Trophoblast cell (in vitro differentiated cells and primary cell): ENCODE measurements at regions not wholly inside any gene's neighbourhood (a gene's known extent, or its start where the extent isn't known, plus 50 kb on each side); places are given as distances from the start of the nearest gene placed in this dataset.

Experiments used
- DNase-seq, 2 donors: peaks; one replicate each; pipeline ENCODE4 v3.0.0-alpha.2; 2016
- H2AFZ ChIP-seq: 2 replicates; pipeline ENCODE4 v1.6.1; 2013; ENCODE audit warnings: low read length, moderate library complexity, mild to moderate bottlenecking; ENCODE audit not compliant: insufficient read depth, poor library complexity
- H2AK5ac ChIP-seq: 2 replicates; pipeline ENCODE4 v1.6.1; 2013; ENCODE audit warnings: mild to moderate bottlenecking, low read length
- H2BK120ac ChIP-seq: 2 replicates; pipeline ENCODE4 v1.6.1; 2013; ENCODE audit warnings: low read length, mild to moderate bottlenecking, moderate library complexity; ENCODE audit not compliant: insufficient read depth, poor library complexity
- H2BK12ac ChIP-seq: 2 replicates; pipeline ENCODE4 v1.6.1; 2013; ENCODE audit warnings: mild to moderate bottlenecking, low read length, moderate library complexity
- H2BK5ac ChIP-seq: 2 replicates; pipeline ENCODE4 v1.6.1; 2013; ENCODE audit warnings: low read length, low read depth, moderate library complexity, mild to moderate bottlenecking; ENCODE audit not compliant: poor library complexity
- H3K14ac ChIP-seq: 2 replicates; pipeline ENCODE4 v1.6.1; 2013; ENCODE audit warnings: mild to moderate bottlenecking, low read length
- H3K18ac ChIP-seq: 2 replicates; pipeline ENCODE4 v1.6.1; 2013; ENCODE audit warnings: mild to moderate bottlenecking, low read length
- H3K23ac ChIP-seq: 2 replicates; pipeline ENCODE4 v1.6.1; 2013; ENCODE audit warnings: low read length
- H3K27ac ChIP-seq: 2 replicates; pipeline ENCODE4 v1.5.1; 2013; ENCODE audit warnings: low read depth, mild to moderate bottlenecking, inconsistent platforms, low read length, moderate library complexity
- H3K27me3 ChIP-seq: 2 replicates; pipeline ENCODE4 v1.6.1; 2013; ENCODE audit warnings: inconsistent platforms, mild to moderate bottlenecking, low read length, moderate library complexity; ENCODE audit not compliant: insufficient read depth
- H3K36me3 ChIP-seq, 2 experiments: 1 replicate in 1 of 2; 2 replicates in 1 of 2; pipeline ENCODE4 v1.6.1; 2013; ENCODE audit warnings: low read length in 2 of 2, mild to moderate bottlenecking in 2 of 2, moderate library complexity in 1 of 2; ENCODE audit not compliant: insufficient read depth in 2 of 2, control insufficient read depth in 1 of 2
- H3K4ac ChIP-seq: 2 replicates; pipeline ENCODE4 v1.6.1; 2013; ENCODE audit warnings: low read depth, mild to moderate bottlenecking, low read length, moderate library complexity
- H3K4me1 ChIP-seq, 2 experiments: 1 replicate in 1 of 2; 2 replicates in 1 of 2; pipeline ENCODE4 v1.6.1; 2013; ENCODE audit warnings: low read length in 2 of 2, mild to moderate bottlenecking in 2 of 2, moderate library complexity in 1 of 2; ENCODE audit not compliant: insufficient read depth in 2 of 2, control insufficient read depth in 1 of 2
- H3K4me2 ChIP-seq: 2 replicates; pipeline ENCODE4 v1.6.1; 2013; ENCODE audit warnings: inconsistent platforms, mild to moderate bottlenecking, low read length, moderate library complexity
- H3K4me3 ChIP-seq: 2 replicates; pipeline ENCODE4 v1.5.1; 2013; ENCODE audit warnings: mild to moderate bottlenecking, low read depth, low read length, inconsistent platforms
- H3K79me1 ChIP-seq: one replicate; pipeline ENCODE4 v1.6.1; 2013; ENCODE audit warnings: low read length
- H3K79me2 ChIP-seq: 2 replicates; pipeline ENCODE4 v1.6.1; 2013; ENCODE audit warnings: low read length, mild to moderate bottlenecking; ENCODE audit not compliant: control insufficient read depth, insufficient read depth, poor library complexity
- H3K9ac ChIP-seq: 2 replicates; pipeline ENCODE4 v1.6.1; 2013; ENCODE audit warnings: mild to moderate bottlenecking, low read length
- H3K9me3 ChIP-seq: 2 replicates; pipeline ENCODE4 v1.6.1; 2013; ENCODE audit warnings: low read depth, mild to moderate bottlenecking, control low read depth, inconsistent platforms, low read length; ENCODE audit not compliant: insufficient read depth
- H4K12ac ChIP-seq: 2 replicates; pipeline ENCODE4 v1.6.1; 2013; ENCODE audit warnings: low read depth, mild to moderate bottlenecking, low read length, moderate library complexity
- H4K8ac ChIP-seq: 2 replicates; pipeline ENCODE4 v1.6.1; 2013; ENCODE audit warnings: low read depth, mild to moderate bottlenecking, low read length, moderate library complexity
- H4K91ac ChIP-seq: one replicate; pipeline ENCODE4 v1.6.1; 2013; ENCODE audit warnings: low read depth, mild to moderate bottlenecking, low read length, moderate library complexity
- WGBS: extraction: QIAGEN DNeasy Blood & Tissue Kit; methylation state at CpG from one replicate; pipeline ENCODE4 v1.1.7; 2013; ENCODE audit warnings: missing lambda C conversion rate; ENCODE audit not compliant: insufficient read length, insufficient coverage; ENCODE audit errors: extremely low coverage; 5-methylcytosine and 5-hydroxymethylcytosine counted together

DNA sequence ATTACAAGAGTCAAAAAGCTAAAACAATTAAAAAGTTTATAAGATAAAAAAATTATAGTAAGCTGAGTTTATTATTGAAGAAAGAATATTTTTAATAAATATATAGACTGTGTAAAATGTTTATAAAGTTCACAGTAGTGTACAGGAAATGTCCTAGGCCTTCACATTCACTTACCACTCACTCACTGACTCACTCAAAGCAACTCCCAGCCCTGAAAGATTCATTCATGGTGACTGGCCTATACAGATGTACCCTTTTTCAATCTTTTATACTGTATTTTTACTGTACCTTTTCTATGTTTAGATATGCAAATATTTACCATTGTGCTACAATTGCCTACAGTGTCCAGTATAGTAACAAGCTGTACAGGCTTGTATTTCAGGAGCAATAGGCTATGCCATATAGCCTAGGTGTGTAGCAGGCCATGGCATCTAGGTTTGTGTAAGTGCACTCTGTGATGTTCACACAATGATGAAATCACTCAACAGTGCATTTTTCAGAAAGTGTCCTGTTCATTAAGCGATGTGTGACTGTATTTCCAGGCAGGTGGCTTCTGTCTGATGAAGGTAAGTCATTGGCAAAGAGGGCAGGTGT is 130.2 kb downstream of the BTBD3 start:
- no peak overlapping the region for H3K4ac ChIP-seq
- no peaks in the 10 kb centered on the region for H3K9me3 ChIP-seq
- no peak overlapping the region for H2BK12ac ChIP-seq
- no peak overlapping the region for H2AFZ ChIP-seq
- no peak overlapping the region for H3K18ac ChIP-seq
- H4K12ac ChIP-seq = no peak overlapping the region
- no peak overlapping the region for H4K91ac ChIP-seq
- no peak overlapping the region for H4K8ac ChIP-seq
- peaks cover 13% of the 10 kb centered on the region for H3K79me1 ChIP-seq
- H3K23ac ChIP-seq = no peak overlapping the region
- no peak overlapping the region for H3K14ac ChIP-seq
- no peak overlapping the region for H3K27ac ChIP-seq
- H3K4me3 ChIP-seq = no peak overlapping the region
- peaks cover 6 to 12% of the 10 kb centered on the region in 2 experiments for H3K4me1 ChIP-seq
- WGBS = no CpG with 5 or more reads among the region's 1 CpG
- no peaks in the 10 kb centered on the region for H3K36me3 ChIP-seq
- no peaks in the 10 kb centered on the region for H3K79me2 ChIP-seq
- no peak overlapping the region for H2BK120ac ChIP-seq
- H2AK5ac ChIP-seq = no peak overlapping the region
- H3K4me2 ChIP-seq = no peak overlapping the region
- no peak overlapping the region for H2BK5ac ChIP-seq
- no peaks in the 10 kb centered on the region for H3K27me3 ChIP-seq
- H3K9ac ChIP-seq = no peak overlapping the region
- no peak for DNase-seq

DNA sequence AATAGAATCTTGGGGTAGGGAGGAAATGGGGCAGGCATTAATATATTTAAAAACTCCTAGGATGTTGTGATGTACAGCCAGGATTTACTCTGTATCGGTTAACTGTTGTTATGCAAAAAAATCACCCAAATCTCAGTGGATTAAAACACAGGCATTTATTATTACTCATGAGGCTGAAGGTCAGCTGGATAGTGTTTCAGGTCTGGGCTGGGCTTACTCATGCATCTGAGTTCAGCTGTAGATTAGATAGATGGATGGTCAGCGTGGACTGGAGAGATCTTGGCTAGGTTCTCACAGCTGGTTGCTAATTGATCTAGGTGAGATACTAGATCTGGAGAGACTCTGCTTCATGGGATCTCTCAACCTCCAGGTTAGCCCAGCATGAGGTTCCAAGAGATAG is 131.4 kb downstream of the BTBD3 start:
- H3K27ac ChIP-seq = no peak overlapping the region
- H3K23ac ChIP-seq = no peak overlapping the region
- peaks cover 21% of the 10 kb centered on the region for H3K79me1 ChIP-seq
- no peak overlapping the region for H3K18ac ChIP-seq
- no peak overlapping the region for H3K4me2 ChIP-seq
- H3K4ac ChIP-seq = no peak overlapping the region
- no peak overlapping the region for H4K91ac ChIP-seq
- no peak overlapping the region for H3K9ac ChIP-seq
- WGBS = no CpG with 5 or more reads among the region's 2 CpGs
- H2BK5ac ChIP-seq = no peak overlapping the region
- no peak overlapping the region for H2AFZ ChIP-seq
- no peaks in the 10 kb centered on the region for H3K79me2 ChIP-seq
- H3K27me3 ChIP-seq = no peaks in the 10 kb centered on the region
- no peak overlapping the region for H4K12ac ChIP-seq
- peak overlapping the region; percentile 78 for H2AK5ac ChIP-seq
- no peaks in the 10 kb centered on the region for H3K36me3 ChIP-seq
- H3K9me3 ChIP-seq = no peaks in the 10 kb centered on the region
- no peak overlapping the region for H4K8ac ChIP-seq
- no peak overlapping the region for H2BK120ac ChIP-seq
- peak overlapping the region; percentile 57 for H2BK12ac ChIP-seq
- no peak for DNase-seq
- H3K14ac ChIP-seq = no peak overlapping the region
- no peak overlapping the region for H3K4me3 ChIP-seq
- H3K4me1 ChIP-seq = peaks cover 9 to 19% of the 10 kb centered on the region in 2 experiments

DNA sequence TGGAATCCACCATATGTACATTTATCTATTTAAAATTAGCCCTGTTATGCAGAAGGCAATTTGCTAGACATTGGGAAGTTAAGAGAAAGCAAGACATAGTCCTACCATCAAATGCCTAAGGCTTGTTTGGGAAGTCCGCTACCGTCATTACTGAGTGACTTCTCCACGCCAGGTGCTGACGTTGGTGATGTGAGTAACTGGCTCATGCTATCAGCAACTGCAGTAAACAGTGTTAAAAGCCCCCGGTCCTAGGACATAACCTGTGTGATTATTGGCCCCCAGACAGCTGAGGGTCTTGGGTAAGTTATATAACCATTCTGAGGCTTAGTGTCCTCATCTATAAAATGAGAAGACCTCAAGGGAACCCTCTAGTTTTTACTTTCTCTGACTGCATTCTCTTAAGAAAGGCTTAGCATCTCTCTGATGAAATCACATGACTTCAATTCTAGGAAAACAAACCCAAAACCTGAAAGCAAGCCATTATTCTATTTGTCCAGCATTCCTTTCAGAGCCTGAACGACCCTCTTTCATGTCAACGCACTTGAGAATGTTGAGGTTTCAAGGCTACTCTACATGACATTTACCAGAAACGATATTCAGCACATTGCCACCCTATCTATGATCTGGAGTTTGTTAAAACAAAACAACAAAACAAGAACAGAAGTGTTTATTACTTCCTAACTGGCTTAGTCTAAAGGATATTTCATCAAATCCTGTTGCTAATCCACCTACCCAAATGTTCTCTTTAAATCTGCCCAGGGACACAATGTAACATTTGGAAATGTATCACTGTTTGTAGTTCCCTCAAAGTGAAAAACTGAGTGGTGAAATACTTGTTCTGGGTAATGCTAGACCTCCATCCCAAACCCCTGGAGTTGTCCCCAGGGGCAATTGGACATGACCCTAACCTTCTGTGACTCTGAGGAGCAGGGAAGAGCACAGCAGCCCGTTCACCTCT is 133.8 kb downstream of the BTBD3 start:
- peak overlapping the region; percentile 85 for H2BK120ac ChIP-seq
- no peak overlapping the region for H4K12ac ChIP-seq
- H3K27ac ChIP-seq = peak overlapping the region; percentile 64
- no peaks in the 10 kb centered on the region for H3K9me3 ChIP-seq
- H3K4me2 ChIP-seq = no peak overlapping the region
- no peak overlapping the region for H3K4ac ChIP-seq
- no peak overlapping the region for H2BK5ac ChIP-seq
- peak overlapping the region; percentile 59 for H2BK12ac ChIP-seq
- H3K4me3 ChIP-seq = no peak overlapping the region
- H3K79me1 ChIP-seq = peaks cover 26% of the 10 kb centered on the region
- no peak for DNase-seq
- no CpG with 5 or more reads among the region's 9 CpGs for WGBS
- no peak overlapping the region for H3K18ac ChIP-seq
- H3K23ac ChIP-seq = no peak overlapping the region
- H3K14ac ChIP-seq = peak overlapping the region; percentile 73
- no peak overlapping the region for H4K8ac ChIP-seq
- no peak overlapping the region for H2AK5ac ChIP-seq
- no peak overlapping the region for H2AFZ ChIP-seq
- peaks cover 9 to 21% of the 10 kb centered on the region in 2 experiments for H3K4me1 ChIP-seq
- H3K36me3 ChIP-seq = no peaks in the 10 kb centered on the region
- peak overlapping the region; percentile 76 for H4K91ac ChIP-seq
- H3K79me2 ChIP-seq = no peaks in the 10 kb centered on the region
- H3K27me3 ChIP-seq = no peaks in the 10 kb centered on the region
- no peak overlapping the region for H3K9ac ChIP-seq

DNA sequence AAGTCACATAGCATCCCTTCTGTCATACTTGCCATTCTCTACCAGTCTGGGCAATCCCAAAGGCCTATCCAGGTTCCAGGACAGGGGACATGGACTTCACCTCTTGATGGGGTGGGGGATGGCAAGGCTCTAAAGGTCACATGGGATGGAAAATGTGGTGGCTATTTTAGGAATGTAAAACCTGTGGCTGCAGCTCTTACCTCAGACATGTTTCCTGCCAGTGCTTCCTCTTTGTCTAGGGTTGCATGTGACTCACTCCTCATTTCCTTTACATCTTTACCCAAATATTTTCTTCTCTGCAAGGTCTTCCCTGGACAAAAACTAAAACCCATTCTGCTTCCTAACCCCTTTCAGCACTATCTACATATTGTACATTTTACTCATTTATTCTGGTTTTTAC is 135.7 kb downstream of the BTBD3 start:
- Histone ChIP-seq H3K18ac (peak overlapping the region; percentile 38), H3K14ac (peak overlapping the region; percentile 63), H3K4me2 (no peak overlapping the region), H3K36me3 (no peaks in the 10 kb centered on the region), H3K27ac (peak overlapping the region; percentile 69), H3K4ac (no peak overlapping the region), H4K12ac (no peak overlapping the region), H3K27me3 (no peaks in the 10 kb centered on the region), H2BK5ac (peak overlapping the region; percentile 78), H2BK120ac (peak overlapping the region; percentile 85), H4K8ac (peak overlapping the region; percentile 57), H3K4me1 (peaks cover 9 to 21% of the 10 kb centered on the region in 2 experiments), H3K79me2 (no peaks in the 10 kb centered on the region), H2AFZ (no peak overlapping the region), H3K9ac (no peak overlapping the region), H4K91ac (peak overlapping the region; percentile 82), H2AK5ac (no peak overlapping the region), H3K79me1 (peaks cover 26% of the 10 kb centered on the region), H2BK12ac (peak overlapping the region; percentile 93), H3K9me3 (no peaks in the 10 kb centered on the region), H3K4me3 (no peak overlapping the region), H3K23ac (no peak overlapping the region)
- peak in 1 of 2 donors; percentile 8 for DNase-seq
